ENCODE measurements at regions not wholly inside any gene's neighbourhood (a gene's known extent, or its start where the extent isn't known, plus 50 kb on each side); places are given as distances from the start of the nearest gene placed in this dataset.

- H3K4me1 ChIP-seq: no peaks in the 10 kb centered on the region
- H3K9me3 ChIP-seq: no peaks in the 10 kb centered on the region
- no peak overlapping the region for H3K27ac ChIP-seq
- H3K4me3 ChIP-seq: no peak overlapping the region
- DNase-seq (no peak), ATAC-seq (no peak)
- TF ChIP-seq CTCF (IDR thresholded peaks at IDR 0.05): no peak
- intact Hi-C loops (cut with DNase I): no loop called here
- H3K27me3 ChIP-seq (ENCODE audit: low read depth): no peaks in the 10 kb centered on the region
- H3K36me3 ChIP-seq: no peaks in the 10 kb centered on the region
Observed at GRCh38 chr3:76824658-76825240, 215.2 kb upstream of the ROBO2 start.

- intact Hi-C loops (cut with DNase I): no loop called here
- H3K4me1 ChIP-seq: no peaks in the 10 kb centered on the region
- no peak for TF ChIP-seq CTCF (IDR thresholded peaks at IDR 0.05)
- no peaks in the 10 kb centered on the region for H3K27me3 ChIP-seq (ENCODE audit: low read depth)
- H3K9me3 ChIP-seq: no peaks in the 10 kb centered on the region
- no peak overlapping the region for H3K27ac ChIP-seq
- DNase-seq (no peak), ATAC-seq (no peak)
- no peak overlapping the region for H3K4me3 ChIP-seq
- no peaks in the 10 kb centered on the region for H3K36me3 ChIP-seq
Observed at GRCh38 chr3:76826861-76827260, 213.0 kb upstream of the ROBO2 start.

GRCh38 chr3:76827701-76828226 lies 212.1 kb upstream of the ROBO2 start:
- no peak for TF ChIP-seq CTCF (IDR thresholded peaks at IDR 0.05)
- peak; percentile 26 to 38 for ATAC-seq

GRCh38 chr3:76834657-76835056 lies 205.2 kb upstream of the ROBO2 start:
- H3K36me3 ChIP-seq: no peaks in the 10 kb centered on the region
- ATAC-seq (no peak), DNase-seq (no peak)
- H3K27ac ChIP-seq: no peak overlapping the region
- H3K27me3 ChIP-seq (ENCODE audit: low read depth): no peaks in the 10 kb centered on the region
- intact Hi-C loops (cut with DNase I): no loop called here
- TF ChIP-seq CTCF (IDR thresholded peaks at IDR 0.05): no peak
- no peaks in the 10 kb centered on the region for H3K9me3 ChIP-seq
- no peaks in the 10 kb centered on the region for H3K4me1 ChIP-seq
- H3K4me3 ChIP-seq: no peak overlapping the region

More at GRCh38 chr3:76827701-76828226, 212.1 kb upstream of the ROBO2 start:
- intact Hi-C loops (cut with DNase I): no loop called here
- no peaks in the 10 kb centered on the region for H3K36me3 ChIP-seq
- no peak overlapping the region for H3K27ac ChIP-seq
- no peak overlapping the region for H3K4me3 ChIP-seq
- no peaks in the 10 kb centered on the region for H3K27me3 ChIP-seq (ENCODE audit: low read depth)
- H3K9me3 ChIP-seq: no peaks in the 10 kb centered on the region
- H3K4me1 ChIP-seq: no peaks in the 10 kb centered on the region
- DNase-seq: no peak

- no peak for DNase-seq
- no peak for TF ChIP-seq CTCF (IDR thresholded peaks at IDR 0.05)
- intact Hi-C loops (cut with DNase I): no loop called here
Observed at GRCh38 chr3:76841747-76842146, 198.2 kb upstream of the ROBO2 start.

More at GRCh38 chr3:76841747-76842146, 198.2 kb upstream of the ROBO2 start:
- no peak overlapping the region for H3K4me3 ChIP-seq
- no peaks in the 10 kb centered on the region for H3K36me3 ChIP-seq
- H3K27ac ChIP-seq: no peak overlapping the region
- peak; percentile 40 to 43 for ATAC-seq
- H3K9me3 ChIP-seq: no peaks in the 10 kb centered on the region
- no peaks in the 10 kb centered on the region for H3K27me3 ChIP-seq (ENCODE audit: low read depth)
- no peaks in the 10 kb centered on the region for H3K4me1 ChIP-seq

Data from lower lobe of right lung (tissue), 2 donors.